MCF 10A (cell line): ENCODE measurements at regions not wholly inside any gene's neighbourhood (a gene's known extent, or its start where the extent isn't known, plus 50 kb on each side); places are given as distances from the start of the nearest gene placed in this dataset.
"Not testable (repeated sequence)": the region's sequence is repeated elsewhere in the genome, so short reads cannot be mapped to it uniquely, and the experiment has no call there.

Experiments used
- BruUV-seq: library from RNA; stranded (reverse); fragments of 400-500 nt; replicated peaks from 2 replicates; lab custom pipeline; 2021; lab: Mats Ljungman, UMichigan
- CTCF ChIA-PET: fragments of 300-600 bp; sonication (Branson Sonifier 250); formaldehyde crosslinking; extraction: SDS; loops from one replicate; lab custom pipeline; 2021; ENCODE audit warnings: antibody characterized with exemption, inconsistent platforms; lab: Yijun Ruan, JAX
- POLR2A ChIA-PET: fragments of 300-600, 350-650 bp; sonication (Branson Sonifier 250); formaldehyde crosslinking; extraction: SDS; loops from one replicate; lab custom pipeline; 2020; ENCODE audit warnings: antibody characterized with exemption, inconsistent platforms; lab: Yijun Ruan, JAX
- DNase-seq: peaks from one replicate; pipeline ENCODE4 v3.0.0-alpha.2; 2018; ENCODE audit not compliant: unreplicated experiment
- H3K27ac Mint-ChIP-seq: one replicate; pipeline ENCODE4 v1.8.0; 2022; ENCODE audit warnings: mild to moderate bottlenecking, low read depth, mixed read lengths; ENCODE audit not compliant: unreplicated experiment
- H3K27me3 Mint-ChIP-seq: one replicate; pipeline ENCODE4 v1.8.0; 2022; ENCODE audit warnings: mixed read lengths; ENCODE audit not compliant: insufficient read depth, unreplicated experiment
- H3K36me3 Mint-ChIP-seq: one replicate; pipeline ENCODE4 v1.8.0; 2022; ENCODE audit warnings: mild to moderate bottlenecking, moderate library complexity, mixed read lengths; ENCODE audit not compliant: insufficient read depth, unreplicated experiment
- H3K4me1 Mint-ChIP-seq: one replicate; pipeline ENCODE4 v1.8.0; 2022; ENCODE audit warnings: mixed read lengths; ENCODE audit not compliant: insufficient read depth, unreplicated experiment
- H3K4me3 Mint-ChIP-seq: one replicate; pipeline ENCODE4 v1.8.0; 2022; ENCODE audit warnings: mild to moderate bottlenecking, moderate library complexity, mixed read lengths; ENCODE audit not compliant: unreplicated experiment
- H3K9me3 Mint-ChIP-seq: one replicate; pipeline ENCODE4 v1.8.0; 2022; ENCODE audit warnings: mixed read lengths; ENCODE audit not compliant: unreplicated experiment
- CTCF ChIP-seq: fragments of 200-600 bp; IDR thresholded peaks from one replicate; pipeline ENCODE4 v1.8.0; 2022; ENCODE audit warnings: antibody characterized with exemption, mild to moderate bottlenecking; ENCODE audit not compliant: unreplicated experiment
- intact Hi-C: fragments of 100-400 bp; cut with micrococcal nuclease; formaldehyde crosslinking; loops from 2 replicates; pipeline ENCODE4 v1.14.1; 2022

GRCh38 chr11:49405743-49406142 is 197.3 kb upstream of the FOLH1 start:
- CTCF ChIA-PET, result no interaction called here
- no peak for TF ChIP-seq CTCF
- no peak overlapping the region for H3K27ac Mint-ChIP-seq
- BruUV-seq, result no TSS peak
- intact Hi-C loops, result no loop called here
- peaks cover 5% of the 10 kb centered on the region for H3K36me3 Mint-ChIP-seq
- no peaks in the 10 kb centered on the region for H3K27me3 Mint-ChIP-seq
- H3K4me1 Mint-ChIP-seq, result peaks cover 5% of the 10 kb centered on the region
- no peak overlapping the region for H3K4me3 Mint-ChIP-seq
- no peaks in the 10 kb centered on the region for H3K9me3 Mint-ChIP-seq
- no peak for DNase-seq
- POLR2A ChIA-PET, result no interaction called here

GRCh38 chr11:49395789-49396188 is 187.4 kb upstream of the FOLH1 start:
- BruUV-seq, CTCF ChIA-PET, H3K4me3 Mint-ChIP-seq, H3K27ac Mint-ChIP-seq, POLR2A ChIA-PET, H3K4me1 Mint-ChIP-seq, DNase-seq, intact Hi-C loops, H3K36me3 Mint-ChIP-seq: not testable (repeated sequence)
- peaks cover 15% of the 10 kb centered on the region for H3K9me3 Mint-ChIP-seq
- peaks cover 21% of the 10 kb centered on the region for H3K27me3 Mint-ChIP-seq

- DNase-seq, intact Hi-C loops, CTCF ChIA-PET, H3K36me3 Mint-ChIP-seq, H3K27ac Mint-ChIP-seq, H3K9me3 Mint-ChIP-seq, H3K4me3 Mint-ChIP-seq, POLR2A ChIA-PET, H3K4me1 Mint-ChIP-seq, BruUV-seq: not testable (repeated sequence)
- peaks cover 31% of the 10 kb centered on the region for H3K27me3 Mint-ChIP-seq
Measured at GRCh38 chr11:49390362-49390761, 182.0 kb upstream of the FOLH1 start.

GRCh38 chr11:49389149-49389548 is 180.7 kb upstream of the FOLH1 start:
- H3K27ac Mint-ChIP-seq, DNase-seq, POLR2A ChIA-PET, H3K36me3 Mint-ChIP-seq, H3K4me3 Mint-ChIP-seq, intact Hi-C loops, BruUV-seq, H3K4me1 Mint-ChIP-seq, CTCF ChIA-PET, H3K9me3 Mint-ChIP-seq: not testable (repeated sequence)
- peaks cover 25% of the 10 kb centered on the region for H3K27me3 Mint-ChIP-seq

- peaks cover 10% of the 10 kb centered on the region for H3K27me3 Mint-ChIP-seq
- POLR2A ChIA-PET, H3K27ac Mint-ChIP-seq, intact Hi-C loops, BruUV-seq, H3K4me1 Mint-ChIP-seq, H3K9me3 Mint-ChIP-seq, CTCF ChIA-PET, DNase-seq, H3K4me3 Mint-ChIP-seq, H3K36me3 Mint-ChIP-seq: not testable (repeated sequence)
Measured at GRCh38 chr11:49384371-49384770, 176.0 kb upstream of the FOLH1 start.

GRCh38 chr11:49377978-49378377 is 169.6 kb upstream of the FOLH1 start:
- CTCF ChIA-PET, result no interaction called here
- Mint-ChIP-seq H3K4me1 (peaks cover 6% of the 10 kb centered on the region), H3K27me3 (peaks cover 32% of the 10 kb centered on the region), H3K9me3 (no peaks in the 10 kb centered on the region), H3K36me3 (no peaks in the 10 kb centered on the region), H3K4me3 (no peak overlapping the region), H3K27ac (no peak overlapping the region)
- intact Hi-C loops, result loop anchor here (10.0 kb wide), 1 partner anchor 153 kb away; no protein-coding TSS in a partner anchor
- no peak for TF ChIP-seq CTCF
- POLR2A ChIA-PET, result no interaction called here
- DNase-seq, result no peak
- no TSS peak for BruUV-seq

- DNase-seq, H3K4me3 Mint-ChIP-seq, CTCF ChIA-PET, BruUV-seq, H3K36me3 Mint-ChIP-seq, H3K9me3 Mint-ChIP-seq, H3K4me1 Mint-ChIP-seq, H3K27ac Mint-ChIP-seq: not testable (repeated sequence)
- POLR2A ChIA-PET, result interaction anchor here (0.7 kb wide), 1 partner anchor 9 kb away, joined by 3 read pairs; no protein-coding TSS in a partner anchor
- H3K27me3 Mint-ChIP-seq, result peaks cover 46% of the 10 kb centered on the region
- intact Hi-C loops, result loop anchor here (10.0 kb wide), 1 partner anchor 149 kb away; no protein-coding TSS in a partner anchor
Measured at GRCh38 chr11:49373866-49374265, 165.5 kb upstream of the FOLH1 start.

- POLR2A ChIA-PET, result interaction anchor here (0.7 kb wide), 1 partner anchor 9 kb away, joined by 3 read pairs; no protein-coding TSS in a partner anchor
- H3K27ac Mint-ChIP-seq, H3K36me3 Mint-ChIP-seq, H3K4me3 Mint-ChIP-seq, H3K4me1 Mint-ChIP-seq, BruUV-seq, H3K9me3 Mint-ChIP-seq, CTCF ChIA-PET, DNase-seq: not testable (repeated sequence)
- intact Hi-C loops, result loop anchor here (10.0 kb wide), 1 partner anchor 149 kb away; no protein-coding TSS in a partner anchor
- peaks cover 45% of the 10 kb centered on the region for H3K27me3 Mint-ChIP-seq
Measured at GRCh38 chr11:49373385-49373784, 165.0 kb upstream of the FOLH1 start.
